22Rv1 (cell line): ENCODE measurements at regions not wholly inside any gene's neighbourhood (a gene's known extent, or its start where the extent isn't known, plus 50 kb on each side); places are given as distances from the start of the nearest gene placed in this dataset.
"Not testable (repeated sequence)": the region's sequence is repeated elsewhere in the genome, so short reads cannot be mapped to it uniquely, and the experiment has no call there.

Source experiments
- H3K27ac ChIP-seq: fragments of 450-650 bp; 2 replicates; pipeline ENCODE4 v1.5.1; 2017
- CTCF ChIP-seq: fragments of 450-650 bp; IDR thresholded peaks from 2 replicates; pipeline ENCODE4 v1.5.1; 2017; ENCODE audit warnings: mild to moderate bottlenecking
- ZFX ChIP-seq: fragments of 450-650 bp; IDR thresholded peaks from 2 replicates; pipeline ENCODE4 v1.6.1; 2017; ENCODE audit warnings: antibody characterized with exemption, borderline replicate concordance

- H3K27ac ChIP-seq: no peak overlapping the region
- TF ChIP-seq CTCF: no peak
- TF ChIP-seq ZFX: no peak
Measured at GRCh38 chr7:131648491-131648890, 92.1 kb upstream of the PODXL start.

DNA sequence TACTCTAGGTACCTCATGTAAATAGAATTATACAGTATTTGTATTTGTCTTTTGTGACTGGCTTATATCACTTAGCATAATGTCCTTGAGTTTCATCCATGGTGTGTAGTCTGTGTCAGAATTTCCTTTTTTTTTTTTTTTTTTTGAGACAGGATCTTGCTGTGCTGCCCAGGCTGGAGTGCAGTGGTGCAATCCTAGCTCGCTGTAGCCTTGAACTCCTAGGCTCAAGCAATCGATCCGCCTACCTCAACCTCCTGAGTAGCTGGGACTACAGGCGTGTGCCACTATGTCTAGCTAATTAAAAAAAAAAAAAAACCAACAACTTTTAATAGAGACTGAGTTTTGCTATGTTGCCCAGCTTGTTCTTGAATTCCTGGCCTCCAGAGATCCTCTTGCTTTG, 89.8 kb upstream of the PODXL start:
- TF ChIP-seq ZFX (no peak), CTCF (no peak)
- H3K27ac ChIP-seq: no peak overlapping the region

DNA sequence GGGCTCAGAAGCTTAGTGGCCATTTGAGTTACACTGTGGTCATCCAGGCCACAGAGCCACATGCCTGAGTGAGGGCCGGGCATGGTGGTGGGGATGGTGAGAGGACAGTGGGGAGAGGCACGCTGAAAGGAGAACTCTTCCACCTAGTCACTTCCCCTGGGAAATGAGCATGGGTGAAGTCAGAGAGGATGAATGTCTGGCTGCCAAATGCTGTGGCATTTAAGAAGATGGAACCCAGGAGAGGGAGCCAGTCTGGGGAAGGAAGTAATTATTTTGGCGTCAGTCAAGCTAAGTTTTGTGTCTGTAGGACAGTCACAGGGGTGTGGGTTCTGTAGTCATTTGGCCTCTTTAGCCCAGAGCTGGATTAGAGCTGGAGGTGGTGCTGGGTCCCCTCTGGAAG, 86.0 kb upstream of the PODXL start:
- no peak overlapping the region for H3K27ac ChIP-seq
- no peak for TF ChIP-seq ZFX
- no peak for TF ChIP-seq CTCF

DNA sequence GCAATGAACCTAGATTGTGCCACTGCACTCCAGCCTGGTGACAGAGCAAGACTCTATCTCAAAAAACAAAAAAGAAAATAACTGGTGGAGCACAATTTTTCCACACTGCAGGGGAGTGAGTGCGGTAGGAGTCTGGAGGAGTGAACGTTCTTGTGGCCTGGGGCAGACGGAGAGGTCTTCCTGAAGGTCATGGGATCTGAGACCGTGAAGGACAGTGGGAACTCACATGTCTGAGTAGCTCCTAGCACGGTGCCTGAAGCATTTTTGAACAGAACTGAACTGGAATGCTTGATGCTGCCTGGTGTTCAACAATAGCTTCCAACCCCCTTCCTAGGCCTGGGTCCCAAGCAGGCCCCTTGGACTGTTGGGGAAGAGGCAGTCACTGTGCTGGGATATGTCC, 84.3 kb upstream of the PODXL start:
- H3K27ac ChIP-seq: no peak overlapping the region
- TF ChIP-seq CTCF (no peak), ZFX (no peak)

GRCh38 chr7:131638641-131639430, 82.4 kb upstream of the PODXL start:
- H3K27ac ChIP-seq: no peak overlapping the region

GRCh38 chr7:131637859-131638258, 81.4 kb upstream of the PODXL start:
- no peak overlapping the region for H3K27ac ChIP-seq
- no peak for TF ChIP-seq ZFX
- TF ChIP-seq CTCF: no peak

More at GRCh38 chr7:131638641-131639430, 82.4 kb upstream of the PODXL start:
- TF ChIP-seq CTCF (no peak), ZFX (no peak)

GRCh38 chr7:131636092-131636491, 79.7 kb upstream of the PODXL start:
- TF ChIP-seq ZFX (no peak), CTCF (no peak)

DNA sequence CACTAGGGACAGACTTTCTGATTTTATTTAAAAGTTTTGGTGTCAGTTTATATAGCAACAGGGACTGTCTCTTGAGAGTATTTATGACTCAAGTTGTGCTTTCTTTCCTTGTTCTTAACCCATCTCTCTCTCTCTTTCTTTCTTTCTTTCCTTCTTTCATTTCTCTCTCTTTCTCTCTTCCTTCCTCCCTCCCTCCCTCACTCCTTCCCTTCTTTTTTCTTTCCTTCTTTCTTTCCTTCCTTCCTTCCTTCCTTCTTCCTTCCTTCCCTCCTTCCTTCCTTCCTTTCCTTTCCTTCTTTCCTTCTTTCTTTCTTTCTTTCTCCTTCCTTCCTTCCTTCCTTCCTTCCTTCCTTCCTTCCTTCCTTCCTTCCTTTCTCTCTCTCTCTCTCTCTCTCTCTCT, 77.8 kb upstream of the PODXL start:
- H3K27ac ChIP-seq: not testable (repeated sequence)

More at GRCh38 chr7:131636092-131636491, 79.7 kb upstream of the PODXL start:
- H3K27ac ChIP-seq: no peak overlapping the region
